ENCODE measurements at regions not wholly inside any gene's neighbourhood (a gene's known extent, or its start where the extent isn't known, plus 50 kb on each side); places are given as distances from the start of the nearest gene placed in this dataset.

DNA sequence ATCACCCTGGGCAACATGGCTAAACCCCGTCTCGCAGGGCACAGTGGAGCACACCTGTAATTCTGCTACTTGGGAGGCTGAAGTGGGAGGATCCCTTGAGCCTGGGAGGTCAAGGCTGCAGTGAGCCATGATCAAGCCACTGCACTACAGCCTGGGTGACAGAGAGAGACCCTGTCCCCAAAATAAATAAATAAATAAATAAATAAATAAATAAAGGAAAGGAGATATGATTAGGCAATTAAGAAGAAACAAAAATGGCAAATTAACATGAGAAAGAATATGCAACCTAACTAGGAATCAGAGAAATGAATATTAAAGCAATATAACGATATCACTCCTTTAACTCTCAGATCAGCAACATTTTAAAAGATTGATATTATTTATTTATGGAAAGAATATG lies 92.3 kb downstream of the C1D start:
- TF ChIP-seq, protein P1, sequence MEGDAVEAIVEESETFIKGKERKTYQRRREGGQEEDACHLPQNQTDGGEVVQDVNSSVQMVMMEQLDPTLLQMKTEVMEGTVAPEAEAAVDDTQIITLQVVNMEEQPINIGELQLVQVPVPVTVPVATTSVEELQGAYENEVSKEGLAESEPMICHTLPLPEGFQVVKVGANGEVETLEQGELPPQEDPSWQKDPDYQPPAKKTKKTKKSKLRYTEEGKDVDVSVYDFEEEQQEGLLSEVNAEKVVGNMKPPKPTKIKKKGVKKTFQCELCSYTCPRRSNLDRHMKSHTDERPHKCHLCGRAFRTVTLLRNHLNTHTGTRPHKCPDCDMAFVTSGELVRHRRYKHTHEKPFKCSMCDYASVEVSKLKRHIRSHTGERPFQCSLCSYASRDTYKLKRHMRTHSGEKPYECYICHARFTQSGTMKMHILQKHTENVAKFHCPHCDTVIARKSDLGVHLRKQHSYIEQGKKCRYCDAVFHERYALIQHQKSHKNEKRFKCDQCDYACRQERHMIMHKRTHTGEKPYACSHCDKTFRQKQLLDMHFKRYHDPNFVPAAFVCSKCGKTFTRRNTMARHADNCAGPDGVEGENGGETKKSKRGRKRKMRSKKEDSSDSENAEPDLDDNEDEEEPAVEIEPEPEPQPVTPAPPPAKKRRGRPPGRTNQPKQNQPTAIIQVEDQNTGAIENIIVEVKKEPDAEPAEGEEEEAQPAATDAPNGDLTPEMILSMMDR (IDR thresholded peaks at IDR 0.05): no peak
- TF ChIP-seq, protein P2, sequence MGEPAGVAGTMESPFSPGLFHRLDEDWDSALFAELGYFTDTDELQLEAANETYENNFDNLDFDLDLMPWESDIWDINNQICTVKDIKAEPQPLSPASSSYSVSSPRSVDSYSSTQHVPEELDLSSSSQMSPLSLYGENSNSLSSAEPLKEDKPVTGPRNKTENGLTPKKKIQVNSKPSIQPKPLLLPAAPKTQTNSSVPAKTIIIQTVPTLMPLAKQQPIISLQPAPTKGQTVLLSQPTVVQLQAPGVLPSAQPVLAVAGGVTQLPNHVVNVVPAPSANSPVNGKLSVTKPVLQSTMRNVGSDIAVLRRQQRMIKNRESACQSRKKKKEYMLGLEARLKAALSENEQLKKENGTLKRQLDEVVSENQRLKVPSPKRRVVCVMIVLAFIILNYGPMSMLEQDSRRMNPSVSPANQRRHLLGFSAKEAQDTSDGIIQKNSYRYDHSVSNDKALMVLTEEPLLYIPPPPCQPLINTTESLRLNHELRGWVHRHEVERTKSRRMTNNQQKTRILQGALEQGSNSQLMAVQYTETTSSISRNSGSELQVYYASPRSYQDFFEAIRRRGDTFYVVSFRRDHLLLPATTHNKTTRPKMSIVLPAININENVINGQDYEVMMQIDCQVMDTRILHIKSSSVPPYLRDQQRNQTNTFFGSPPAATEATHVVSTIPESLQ (CRISPR knock-in tag; IDR thresholded peaks at IDR 0.05): no peak
- TF ChIP-seq ETV6 (CRISPR knock-in tag; IDR thresholded peaks at IDR 0.05): no peak
- TF ChIP-seq ZNF396 (CRISPR knock-in tag; IDR thresholded peaks at IDR 0.05; ENCODE audit: borderline replicate concordance): no peak
- TF ChIP-seq, protein P3, sequence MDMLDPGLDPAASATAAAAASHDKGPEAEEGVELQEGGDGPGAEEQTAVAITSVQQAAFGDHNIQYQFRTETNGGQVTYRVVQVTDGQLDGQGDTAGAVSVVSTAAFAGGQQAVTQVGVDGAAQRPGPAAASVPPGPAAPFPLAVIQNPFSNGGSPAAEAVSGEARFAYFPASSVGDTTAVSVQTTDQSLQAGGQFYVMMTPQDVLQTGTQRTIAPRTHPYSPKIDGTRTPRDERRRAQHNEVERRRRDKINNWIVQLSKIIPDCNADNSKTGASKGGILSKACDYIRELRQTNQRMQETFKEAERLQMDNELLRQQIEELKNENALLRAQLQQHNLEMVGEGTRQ (CRISPR knock-in tag; IDR thresholded peaks at IDR 0.05): no peak
- TF ChIP-seq SP1 (CRISPR knock-in tag; conservative IDR thresholded peaks at IDR 0.05): no peak
- TF ChIP-seq CBFB (CRISPR knock-in tag; IDR thresholded peaks at IDR 0.05; ENCODE audit: low read depth): no peak
- TF ChIP-seq, protein P4, sequence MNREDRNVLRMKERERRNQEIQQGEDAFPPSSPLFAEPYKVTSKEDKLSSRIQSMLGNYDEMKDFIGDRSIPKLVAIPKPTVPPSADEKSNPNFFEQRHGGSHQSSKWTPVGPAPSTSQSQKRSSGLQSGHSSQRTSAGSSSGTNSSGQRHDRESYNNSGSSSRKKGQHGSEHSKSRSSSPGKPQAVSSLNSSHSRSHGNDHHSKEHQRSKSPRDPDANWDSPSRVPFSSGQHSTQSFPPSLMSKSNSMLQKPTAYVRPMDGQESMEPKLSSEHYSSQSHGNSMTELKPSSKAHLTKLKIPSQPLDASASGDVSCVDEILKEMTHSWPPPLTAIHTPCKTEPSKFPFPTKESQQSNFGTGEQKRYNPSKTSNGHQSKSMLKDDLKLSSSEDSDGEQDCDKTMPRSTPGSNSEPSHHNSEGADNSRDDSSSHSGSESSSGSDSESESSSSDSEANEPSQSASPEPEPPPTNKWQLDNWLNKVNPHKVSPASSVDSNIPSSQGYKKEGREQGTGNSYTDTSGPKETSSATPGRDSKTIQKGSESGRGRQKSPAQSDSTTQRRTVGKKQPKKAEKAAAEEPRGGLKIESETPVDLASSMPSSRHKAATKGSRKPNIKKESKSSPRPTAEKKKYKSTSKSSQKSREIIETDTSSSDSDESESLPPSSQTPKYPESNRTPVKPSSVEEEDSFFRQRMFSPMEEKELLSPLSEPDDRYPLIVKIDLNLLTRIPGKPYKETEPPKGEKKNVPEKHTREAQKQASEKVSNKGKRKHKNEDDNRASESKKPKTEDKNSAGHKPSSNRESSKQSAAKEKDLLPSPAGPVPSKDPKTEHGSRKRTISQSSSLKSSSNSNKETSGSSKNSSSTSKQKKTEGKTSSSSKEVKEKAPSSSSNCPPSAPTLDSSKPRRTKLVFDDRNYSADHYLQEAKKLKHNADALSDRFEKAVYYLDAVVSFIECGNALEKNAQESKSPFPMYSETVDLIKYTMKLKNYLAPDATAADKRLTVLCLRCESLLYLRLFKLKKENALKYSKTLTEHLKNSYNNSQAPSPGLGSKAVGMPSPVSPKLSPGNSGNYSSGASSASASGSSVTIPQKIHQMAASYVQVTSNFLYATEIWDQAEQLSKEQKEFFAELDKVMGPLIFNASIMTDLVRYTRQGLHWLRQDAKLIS (CRISPR knock-in tag; IDR thresholded peaks at IDR 0.05; ENCODE audit: borderline replicate concordance): no peak
- TF ChIP-seq, protein P5, sequence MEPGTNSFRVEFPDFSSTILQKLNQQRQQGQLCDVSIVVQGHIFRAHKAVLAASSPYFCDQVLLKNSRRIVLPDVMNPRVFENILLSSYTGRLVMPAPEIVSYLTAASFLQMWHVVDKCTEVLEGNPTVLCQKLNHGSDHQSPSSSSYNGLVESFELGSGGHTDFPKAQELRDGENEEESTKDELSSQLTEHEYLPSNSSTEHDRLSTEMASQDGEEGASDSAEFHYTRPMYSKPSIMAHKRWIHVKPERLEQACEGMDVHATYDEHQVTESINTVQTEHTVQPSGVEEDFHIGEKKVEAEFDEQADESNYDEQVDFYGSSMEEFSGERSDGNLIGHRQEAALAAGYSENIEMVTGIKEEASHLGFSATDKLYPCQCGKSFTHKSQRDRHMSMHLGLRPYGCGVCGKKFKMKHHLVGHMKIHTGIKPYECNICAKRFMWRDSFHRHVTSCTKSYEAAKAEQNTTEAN (CRISPR knock-in tag; IDR thresholded peaks at IDR 0.05): no peak
- TF ChIP-seq IRF2 (CRISPR knock-in tag; IDR thresholded peaks at IDR 0.05; ENCODE audit: borderline replicate concordance, low read depth): no peak
- TF ChIP-seq NFYB (CRISPR knock-in tag; conservative IDR thresholded peaks at IDR 0.05; ENCODE audit: low read depth): no peak
- no peak for TF ChIP-seq TEAD4 (CRISPR knock-in tag; IDR thresholded peaks at IDR 0.05)
